T-cell (primary cell): ENCODE measurements at regions not wholly inside any gene's neighbourhood (a gene's known extent, or its start where the extent isn't known, plus 50 kb on each side); places are given as distances from the start of the nearest gene placed in this dataset.

ENCODE experiments used
- ATAC-seq, 4 experiments: fragments of 200-7000 bp in 3 of 4; fragments of 150-1000 bp in 1 of 4; cut with Tn5 transposase; replicated peaks in 1 of 4; 1 replicate in 3 of 4; 2 replicates in 1 of 4; pipeline ENCODE4 v1.10.0; 2021; ENCODE audit warnings: moderate library complexity in 3 of 4, mild to moderate bottlenecking in 2 of 4, moderate number of reproducible peaks in 1 of 4
- CTCF ChIA-PET, 2 donors: fragments of 300-600 bp; sonication (Branson Sonifier 250); formaldehyde crosslinking; loops; one replicate each; lab custom pipeline; 2022; ENCODE audit warnings: antibody characterized with exemption in 2 of 2; lab: Charles Lee
- POLR2A ChIA-PET, 2 donors: fragments of 300-600 bp; sonication (Branson Sonifier 250); formaldehyde crosslinking; loops; one replicate each; lab custom pipeline; 2022; ENCODE audit warnings: antibody characterized with exemption in 2 of 2; lab: Charles Lee
- DNase-seq, 35 experiments: peaks; one replicate each; pipeline versions ENCODE4 v3.0.0 to v3.0.0-alpha.2; 2013 to 2023
- H3K27ac ChIP-seq: one replicate; pipeline ENCODE4 v1.5.1; 2013; ENCODE audit warnings: low read length
- H3K27me3 ChIP-seq, 2 experiments: replicated peaks in 1 of 2; 1 replicate in 1 of 2; 2 replicates in 1 of 2; pipeline versions ENCODE4 v1.6.1 to v1.7.0; 2013; ENCODE audit warnings: low read length in 1 of 2, mixed read lengths in 1 of 2; ENCODE audit not compliant: control insufficient read depth in 2 of 2, insufficient read depth in 2 of 2; ENCODE audit errors: extremely low read depth in 1 of 2
- H3K36me3 ChIP-seq, 2 donors: 1 replicate in 1 of 2; 2 replicates in 1 of 2; pipeline versions ENCODE4 v1.6.1 to v1.7.0; 2013; ENCODE audit warnings: low read length in 1 of 2; ENCODE audit not compliant: control insufficient read depth in 2 of 2, insufficient read depth in 1 of 2; ENCODE audit errors: extremely low read depth in 1 of 2
- H3K4me1 ChIP-seq, 2 experiments: 1 replicate in 1 of 2; 2 replicates in 1 of 2; pipeline versions ENCODE4 v1.6.1 to v1.7.0; 2013; ENCODE audit warnings: low read length in 2 of 2, mixed read lengths in 1 of 2; ENCODE audit not compliant: insufficient read depth in 2 of 2, control insufficient read depth in 1 of 2; ENCODE audit errors: extremely low read depth in 1 of 2
- H3K4me3 ChIP-seq, 2 donors: 1 replicate in 1 of 2; 2 replicates in 1 of 2; pipeline versions ENCODE4 v1.5.1 to v1.7.0; 2013; ENCODE audit warnings: mild to moderate bottlenecking in 2 of 2, low read length in 1 of 2, moderate library complexity in 1 of 2; ENCODE audit not compliant: control insufficient read depth in 1 of 2; ENCODE audit errors: extremely low read depth in 1 of 2
- H3K9me3 ChIP-seq: 2 replicates; pipeline ENCODE4 v1.7.0; 2013
- H3K27ac Mint-ChIP-seq, 2 donors: one replicate each; pipeline ENCODE4 v1.8.0; 2020 to 2021; ENCODE audit warnings: mild to moderate bottlenecking in 2 of 2, mixed read lengths in 2 of 2
- H3K27me3 Mint-ChIP-seq, 2 donors: one replicate each; pipeline ENCODE4 v1.8.0; 2021 to 2022; ENCODE audit warnings: mixed read lengths in 2 of 2
- H3K36me3 Mint-ChIP-seq: one replicate; pipeline ENCODE4 v1.8.0; 2021; ENCODE audit warnings: mixed read lengths
- H3K4me1 Mint-ChIP-seq, 3 donors: one replicate each; pipeline ENCODE4 v1.8.0; 2020 to 2022; ENCODE audit warnings: mixed read lengths in 3 of 3, mild to moderate bottlenecking in 1 of 3
- H3K4me3 Mint-ChIP-seq, 3 donors: one replicate each; pipeline ENCODE4 v1.8.0; 2020 to 2022; ENCODE audit warnings: mild to moderate bottlenecking in 3 of 3, mixed read lengths in 3 of 3, moderate library complexity in 3 of 3
- H3K9me3 Mint-ChIP-seq, 3 donors: one replicate each; pipeline ENCODE4 v1.8.0; 2020 to 2022; ENCODE audit warnings: mixed read lengths in 3 of 3
- WGBS: methylation state at CpG from one replicate; pipeline ENCODE4 v1.1.5; 2013; ENCODE audit warnings: missing lambda C conversion rate; ENCODE audit not compliant: insufficient coverage; 5-methylcytosine and 5-hydroxymethylcytosine counted together

DNA sequence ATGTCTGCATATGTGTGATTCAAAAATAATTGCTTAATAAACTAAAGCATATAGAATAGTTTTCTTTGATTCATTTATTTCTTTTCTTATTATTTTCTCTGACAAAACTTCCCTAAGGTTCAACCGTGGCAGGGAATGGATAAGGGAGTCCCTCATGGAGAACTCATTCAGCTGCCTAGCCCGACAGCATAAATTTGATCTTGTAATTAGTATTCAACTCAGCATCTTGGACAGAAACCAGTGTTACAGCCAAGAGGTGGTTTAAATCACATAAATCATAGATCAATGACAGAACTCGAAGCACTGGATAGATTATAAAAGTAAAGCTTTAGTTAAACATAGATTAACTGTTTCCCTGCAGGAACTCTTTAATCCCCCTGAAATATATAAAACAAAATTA is 174.3 kb upstream of the POU3F4 start:
- POLR2A ChIA-PET: no interaction called here
- Histone ChIP-seq H3K4me3 (no peak overlapping the region), H3K27ac (no peak overlapping the region), H3K36me3 (no peaks in the 10 kb centered on the region), H3K4me1 (no peaks in the 10 kb centered on the region), H3K9me3 (no peaks in the 10 kb centered on the region), H3K27me3 (peaks cover 0 to 2% of the 10 kb centered on the region in 2 experiments)
- Mint-ChIP-seq H3K27me3 (no peaks in the 10 kb centered on the region), H3K4me1 (no peaks in the 10 kb centered on the region), H3K9me3 (no peaks in the 10 kb centered on the region), H3K4me3 (no peak overlapping the region), H3K27ac (no peak overlapping the region), H3K36me3 (no peaks in the 10 kb centered on the region)
- CTCF ChIA-PET: no interaction called here
- ATAC-seq (no peak), DNase-seq (no peak)
- no CpG with 5 or more reads among the region's 3 CpGs for WGBS

DNA sequence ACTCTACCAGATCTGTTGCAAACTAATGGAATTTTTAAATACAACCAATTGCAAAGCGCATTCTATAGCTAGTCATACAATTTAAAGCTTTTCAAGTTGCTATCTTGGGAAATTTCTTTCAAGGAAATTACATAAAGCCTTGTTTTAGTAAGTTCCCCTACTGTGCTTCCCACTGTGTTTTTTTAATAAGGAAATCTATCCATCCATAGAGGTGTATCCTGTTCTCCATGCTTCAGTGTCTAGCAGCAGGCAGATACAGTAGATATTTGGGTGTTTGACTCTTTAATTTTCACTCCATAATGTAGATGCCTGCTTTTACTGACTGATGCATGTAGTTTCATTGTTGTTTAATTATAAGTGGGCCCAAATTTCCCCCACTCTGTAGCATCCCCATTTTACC is 171.6 kb upstream of the POU3F4 start:
- no peaks in the 10 kb centered on the region for H3K27me3 Mint-ChIP-seq
- ChIA-PET CTCF (no interaction called here), POLR2A (no interaction called here)
- H3K27ac Mint-ChIP-seq: no peak overlapping the region
- H3K4me1 Mint-ChIP-seq: no peaks in the 10 kb centered on the region
- Histone ChIP-seq H3K4me1 (no peaks in the 10 kb centered on the region), H3K27ac (no peak overlapping the region), H3K27me3 (peaks cover 0 to 2% of the 10 kb centered on the region in 2 experiments), H3K36me3 (no peaks in the 10 kb centered on the region), H3K4me3 (no peak overlapping the region), H3K9me3 (no peaks in the 10 kb centered on the region)
- H3K4me3 Mint-ChIP-seq: no peak overlapping the region
- WGBS: no CpG with 5 or more reads among the region's 1 CpG
- DNase-seq: no peak
- no peaks in the 10 kb centered on the region for H3K36me3 Mint-ChIP-seq
- ATAC-seq: no peak
- no peaks in the 10 kb centered on the region for H3K9me3 Mint-ChIP-seq

DNA sequence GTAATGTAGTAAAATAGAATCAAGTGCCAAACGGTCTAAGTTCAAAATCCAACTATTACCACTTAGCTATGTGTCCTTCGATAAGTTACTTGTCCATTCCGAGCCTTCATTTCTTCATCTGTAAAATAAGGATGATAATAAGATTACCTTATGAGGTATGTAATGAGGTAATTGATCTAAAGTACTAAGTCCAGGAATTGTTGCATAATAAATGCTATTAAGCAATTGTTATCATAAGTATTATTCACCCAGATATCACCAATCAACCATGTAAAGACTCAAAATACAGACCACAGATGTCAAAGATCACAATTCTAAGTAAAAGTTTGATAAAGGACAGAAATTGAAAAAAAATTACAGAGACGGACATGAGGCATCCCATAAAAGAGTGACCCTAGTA is 168.4 kb upstream of the POU3F4 start:
- Histone ChIP-seq H3K36me3 (no peaks in the 10 kb centered on the region), H3K27ac (no peak overlapping the region), H3K4me3 (no peak overlapping the region), H3K27me3 (no peaks in the 10 kb centered on the region), H3K9me3 (no peaks in the 10 kb centered on the region), H3K4me1 (no peaks in the 10 kb centered on the region)
- DNase-seq (no peak), ATAC-seq (no peak)
- WGBS: no CpG with 5 or more reads among the region's 4 CpGs
- Mint-ChIP-seq H3K9me3 (no peaks in the 10 kb centered on the region), H3K27me3 (no peaks in the 10 kb centered on the region), H3K4me3 (no peak overlapping the region), H3K4me1 (no peaks in the 10 kb centered on the region), H3K36me3 (no peaks in the 10 kb centered on the region), H3K27ac (no peak overlapping the region)
- ChIA-PET CTCF (no interaction called here), POLR2A (no interaction called here)

DNA sequence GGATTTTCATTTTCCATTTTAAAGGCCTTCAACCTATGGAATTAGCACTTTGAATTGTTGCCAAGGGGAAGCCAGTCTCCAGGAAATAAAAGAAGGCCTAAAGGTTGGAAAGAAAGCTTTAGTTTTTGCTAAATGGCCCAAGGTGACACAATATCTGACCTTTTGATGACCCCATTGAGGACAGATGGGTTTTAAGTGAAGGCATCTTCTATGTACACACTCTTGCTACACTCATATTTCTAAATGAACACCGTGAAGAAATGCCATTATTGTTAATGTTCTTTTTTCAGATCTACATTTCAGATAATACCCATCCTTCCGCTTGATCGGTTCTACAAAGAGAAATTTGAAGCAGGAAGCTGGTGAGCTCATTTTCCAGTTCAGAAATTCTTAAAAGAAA is 162.8 kb upstream of the POU3F4 start:
- POLR2A ChIA-PET: no interaction called here
- H3K9me3 Mint-ChIP-seq: no peaks in the 10 kb centered on the region
- no peaks in the 10 kb centered on the region for H3K4me1 Mint-ChIP-seq

More for the DNA sequence above, 162.8 kb upstream of the POU3F4 start:
- no peak for ATAC-seq
- CTCF ChIA-PET: no interaction called here
- Histone ChIP-seq H3K9me3 (no peaks in the 10 kb centered on the region), H3K27me3 (no peaks in the 10 kb centered on the region), H3K36me3 (no peaks in the 10 kb centered on the region), H3K27ac (no peak overlapping the region), H3K4me1 (no peaks in the 10 kb centered on the region), H3K4me3 (no peak overlapping the region)
- Mint-ChIP-seq H3K4me3 (no peak overlapping the region), H3K27me3 (no peaks in the 10 kb centered on the region), H3K27ac (no peak overlapping the region), H3K36me3 (no peaks in the 10 kb centered on the region)
- no peak for DNase-seq
- no CpG with 5 or more reads among the region's 3 CpGs for WGBS
